WTC11 (cell line): ENCODE measurements at regions not wholly inside any gene's neighbourhood (a gene's known extent, or its start where the extent isn't known, plus 50 kb on each side); places are given as distances from the start of the nearest gene placed in this dataset.

Experiments
- ATAC-seq: fragments of 200-7000 bp; cut with Tn5 transposase; 2 replicates; pipeline ENCODE4 v1.10.0; 2021; ENCODE audit warnings: mild to moderate bottlenecking, moderate library complexity
- CTCF ChIA-PET: fragments of 300-600 bp; sonication (Branson Sonifier 250); formaldehyde crosslinking; loops from one replicate; lab custom pipeline; 2021; ENCODE audit warnings: antibody characterized with exemption; lab: Charles Lee
- POLR2A ChIA-PET: fragments of 350-600 bp; sonication (Branson Sonifier 250); formaldehyde crosslinking; loops from one replicate; lab custom pipeline; 2021; ENCODE audit warnings: antibody characterized with exemption; lab: Charles Lee
- DNase-seq: peaks from one replicate; pipeline ENCODE4 v3.0.0; 2021; ENCODE audit warnings: low spot score
- H3K27ac Mint-ChIP-seq: 2 replicates; pipeline ENCODE4 v1.8.0; 2021; ENCODE audit warnings: mixed read lengths
- H3K27me3 Mint-ChIP-seq: 2 replicates; pipeline ENCODE4 v1.8.0; 2021; ENCODE audit warnings: low read depth, mild to moderate bottlenecking, moderate library complexity, mixed read lengths
- H3K36me3 Mint-ChIP-seq: 2 replicates; pipeline ENCODE4 v1.8.0; 2021; ENCODE audit warnings: mixed read lengths
- H3K4me1 Mint-ChIP-seq: 2 replicates; pipeline ENCODE4 v1.8.0; 2022; ENCODE audit warnings: mixed read lengths
- H3K4me3 Mint-ChIP-seq: 2 replicates; pipeline ENCODE4 v1.8.0; 2021; ENCODE audit warnings: mild to moderate bottlenecking, moderate library complexity, mixed read lengths
- H3K9me3 Mint-ChIP-seq: 2 replicates; pipeline ENCODE4 v1.8.0; 2021; ENCODE audit warnings: mixed read lengths
- CREB1 ChIP-seq: sonication (generic); formaldehyde crosslinking; IDR thresholded peaks from 2 replicates; pipeline ENCODE4 v1.8.0; 2023; ENCODE audit warnings: mild to moderate bottlenecking, missing genetic modification reagents
- ERG ChIP-seq: fragments of 250-450 bp; sonication (Bioruptor Pico); IDR thresholded peaks from 2 replicates; pipeline ENCODE4 v1.8.0; 2021; ENCODE audit warnings: mild to moderate bottlenecking
- PREB ChIP-seq: sonication (generic); formaldehyde crosslinking; IDR thresholded peaks from 2 replicates; pipeline ENCODE4 v1.8.1; 2022; ENCODE audit warnings: mild to moderate bottlenecking, missing genetic modification reagents, moderate library complexity, borderline replicate concordance
- PRRX2 ChIP-seq: fragments of 250-450 bp; sonication (Bioruptor Pico); IDR thresholded peaks from 2 replicates; pipeline ENCODE4 v1.8.0; 2021; ENCODE audit warnings: mild to moderate bottlenecking
- SMAD4 ChIP-seq: sonication (generic); formaldehyde crosslinking; IDR thresholded peaks from 2 replicates; pipeline ENCODE4 v1.8.0; 2022; ENCODE audit warnings: mild to moderate bottlenecking, missing genetic modification reagents
- SOX15 ChIP-seq: fragments of 250-450 bp; sonication (Bioruptor Pico); IDR thresholded peaks from 2 replicates; pipeline ENCODE4 v1.9.0; 2021; ENCODE audit warnings: mild to moderate bottlenecking
- TP53 ChIP-seq: sonication (generic); formaldehyde crosslinking; IDR thresholded peaks from 2 replicates; pipeline ENCODE4 v1.8.1; 2023; ENCODE audit warnings: mild to moderate bottlenecking, missing genetic modification reagents
- ZNF671 ChIP-seq: fragments of 250-450 bp; sonication (Bioruptor Pico); IDR thresholded peaks from 2 replicates; pipeline ENCODE4 v1.8.0; 2021; ENCODE audit warnings: mild to moderate bottlenecking
- ZSCAN18 ChIP-seq: fragments of 250-450 bp; sonication (Bioruptor Pico); IDR thresholded peaks from 2 replicates; pipeline ENCODE4 v2.1.2; 2022; ENCODE audit warnings: mild to moderate bottlenecking, moderate library complexity
- TF ChIP-seq, protein P1 (sequence below): sonication (generic); formaldehyde crosslinking; IDR thresholded peaks from 2 replicates; pipeline ENCODE4 v1.8.0; 2022; ENCODE audit warnings: mild to moderate bottlenecking, missing genetic modification reagents
- TF ChIP-seq, protein P2 (sequence below): sonication (generic); formaldehyde crosslinking; IDR thresholded peaks from 2 replicates; pipeline ENCODE4 v1.8.1; 2023; ENCODE audit warnings: mild to moderate bottlenecking, moderate library complexity, missing genetic modification reagents
- TF ChIP-seq, protein P3 (sequence below): sonication (generic); formaldehyde crosslinking; conservative IDR thresholded peaks from 2 replicates; pipeline ENCODE4 v1.8.1; 2023; ENCODE audit warnings: mild to moderate bottlenecking, low read depth, missing genetic modification reagents, moderate library complexity
- TF ChIP-seq, protein P4 (sequence below): fragments of 250-450 bp; sonication (Bioruptor Pico); IDR thresholded peaks from 2 replicates; pipeline ENCODE4 v1.9.0; 2021; ENCODE audit warnings: mild to moderate bottlenecking, borderline replicate concordance

DNA sequence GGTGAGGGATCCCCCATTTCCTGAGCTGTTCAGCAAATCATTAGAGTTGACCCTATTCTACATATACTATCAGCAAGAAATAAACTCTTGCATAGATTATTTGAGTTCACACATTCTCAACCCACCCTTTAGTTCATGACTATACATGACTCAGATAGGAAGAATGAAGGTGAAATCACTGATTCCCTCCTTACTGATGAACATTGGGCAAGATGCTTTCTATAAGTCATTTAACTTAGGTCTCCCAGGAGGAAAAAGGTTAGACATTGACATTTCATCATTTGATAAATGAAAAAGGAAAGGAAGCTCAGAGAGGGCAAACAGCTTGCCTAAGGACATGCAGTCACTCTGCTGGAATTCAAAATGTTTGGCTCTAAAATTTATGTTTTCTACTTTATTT, 408.0 kb downstream of the TMEM182 start:
- H3K27ac Mint-ChIP-seq: no peak overlapping the region

More for the DNA sequence above, 408.0 kb downstream of the TMEM182 start:
- no peak for ATAC-seq
- TF ChIP-seq SMAD4 (no peak), PREB (CRISPR knock-in tag) (no peak), CREB1 (CRISPR knock-in tag) (no peak), TP53 (CRISPR knock-in tag) (no peak), ERG (CRISPR knock-in tag) (no peak), ZNF671 (no peak), PRRX2 (CRISPR knock-in tag) (no peak), ZSCAN18 (no peak), SOX15 (CRISPR knock-in tag) (no peak)
- TF ChIP-seq, protein P1, sequence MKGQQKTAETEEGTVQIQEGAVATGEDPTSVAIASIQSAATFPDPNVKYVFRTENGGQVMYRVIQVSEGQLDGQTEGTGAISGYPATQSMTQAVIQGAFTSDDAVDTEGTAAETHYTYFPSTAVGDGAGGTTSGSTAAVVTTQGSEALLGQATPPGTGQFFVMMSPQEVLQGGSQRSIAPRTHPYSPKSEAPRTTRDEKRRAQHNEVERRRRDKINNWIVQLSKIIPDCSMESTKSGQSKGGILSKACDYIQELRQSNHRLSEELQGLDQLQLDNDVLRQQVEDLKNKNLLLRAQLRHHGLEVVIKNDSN: no peak
- TF ChIP-seq, protein P2, sequence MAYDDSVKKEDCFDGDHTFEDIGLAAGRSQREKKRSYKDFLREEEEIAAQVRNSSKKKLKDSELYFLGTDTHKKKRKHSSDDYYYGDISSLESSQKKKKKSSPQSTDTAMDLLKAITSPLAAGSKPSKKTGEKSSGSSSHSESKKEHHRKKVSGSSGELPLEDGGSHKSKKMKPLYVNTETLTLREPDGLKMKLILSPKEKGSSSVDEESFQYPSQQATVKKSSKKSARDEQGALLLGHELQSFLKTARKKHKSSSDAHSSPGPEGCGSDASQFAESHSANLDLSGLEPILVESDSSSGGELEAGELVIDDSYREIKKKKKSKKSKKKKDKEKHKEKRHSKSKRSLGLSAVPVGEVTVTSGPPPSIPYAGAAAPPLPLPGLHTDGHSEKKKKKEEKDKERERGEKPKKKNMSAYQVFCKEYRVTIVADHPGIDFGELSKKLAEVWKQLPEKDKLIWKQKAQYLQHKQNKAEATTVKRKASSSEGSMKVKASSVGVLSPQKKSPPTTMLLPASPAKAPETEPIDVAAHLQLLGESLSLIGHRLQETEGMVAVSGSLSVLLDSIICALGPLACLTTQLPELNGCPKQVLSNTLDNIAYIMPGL (CRISPR knock-in tag): no peak
- TF ChIP-seq, protein P3, sequence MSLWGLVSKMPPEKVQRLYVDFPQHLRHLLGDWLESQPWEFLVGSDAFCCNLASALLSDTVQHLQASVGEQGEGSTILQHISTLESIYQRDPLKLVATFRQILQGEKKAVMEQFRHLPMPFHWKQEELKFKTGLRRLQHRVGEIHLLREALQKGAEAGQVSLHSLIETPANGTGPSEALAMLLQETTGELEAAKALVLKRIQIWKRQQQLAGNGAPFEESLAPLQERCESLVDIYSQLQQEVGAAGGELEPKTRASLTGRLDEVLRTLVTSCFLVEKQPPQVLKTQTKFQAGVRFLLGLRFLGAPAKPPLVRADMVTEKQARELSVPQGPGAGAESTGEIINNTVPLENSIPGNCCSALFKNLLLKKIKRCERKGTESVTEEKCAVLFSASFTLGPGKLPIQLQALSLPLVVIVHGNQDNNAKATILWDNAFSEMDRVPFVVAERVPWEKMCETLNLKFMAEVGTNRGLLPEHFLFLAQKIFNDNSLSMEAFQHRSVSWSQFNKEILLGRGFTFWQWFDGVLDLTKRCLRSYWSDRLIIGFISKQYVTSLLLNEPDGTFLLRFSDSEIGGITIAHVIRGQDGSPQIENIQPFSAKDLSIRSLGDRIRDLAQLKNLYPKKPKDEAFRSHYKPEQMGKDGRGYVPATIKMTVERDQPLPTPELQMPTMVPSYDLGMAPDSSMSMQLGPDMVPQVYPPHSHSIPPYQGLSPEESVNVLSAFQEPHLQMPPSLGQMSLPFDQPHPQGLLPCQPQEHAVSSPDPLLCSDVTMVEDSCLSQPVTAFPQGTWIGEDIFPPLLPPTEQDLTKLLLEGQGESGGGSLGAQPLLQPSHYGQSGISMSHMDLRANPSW: no peak
- TF ChIP-seq, protein P4, sequence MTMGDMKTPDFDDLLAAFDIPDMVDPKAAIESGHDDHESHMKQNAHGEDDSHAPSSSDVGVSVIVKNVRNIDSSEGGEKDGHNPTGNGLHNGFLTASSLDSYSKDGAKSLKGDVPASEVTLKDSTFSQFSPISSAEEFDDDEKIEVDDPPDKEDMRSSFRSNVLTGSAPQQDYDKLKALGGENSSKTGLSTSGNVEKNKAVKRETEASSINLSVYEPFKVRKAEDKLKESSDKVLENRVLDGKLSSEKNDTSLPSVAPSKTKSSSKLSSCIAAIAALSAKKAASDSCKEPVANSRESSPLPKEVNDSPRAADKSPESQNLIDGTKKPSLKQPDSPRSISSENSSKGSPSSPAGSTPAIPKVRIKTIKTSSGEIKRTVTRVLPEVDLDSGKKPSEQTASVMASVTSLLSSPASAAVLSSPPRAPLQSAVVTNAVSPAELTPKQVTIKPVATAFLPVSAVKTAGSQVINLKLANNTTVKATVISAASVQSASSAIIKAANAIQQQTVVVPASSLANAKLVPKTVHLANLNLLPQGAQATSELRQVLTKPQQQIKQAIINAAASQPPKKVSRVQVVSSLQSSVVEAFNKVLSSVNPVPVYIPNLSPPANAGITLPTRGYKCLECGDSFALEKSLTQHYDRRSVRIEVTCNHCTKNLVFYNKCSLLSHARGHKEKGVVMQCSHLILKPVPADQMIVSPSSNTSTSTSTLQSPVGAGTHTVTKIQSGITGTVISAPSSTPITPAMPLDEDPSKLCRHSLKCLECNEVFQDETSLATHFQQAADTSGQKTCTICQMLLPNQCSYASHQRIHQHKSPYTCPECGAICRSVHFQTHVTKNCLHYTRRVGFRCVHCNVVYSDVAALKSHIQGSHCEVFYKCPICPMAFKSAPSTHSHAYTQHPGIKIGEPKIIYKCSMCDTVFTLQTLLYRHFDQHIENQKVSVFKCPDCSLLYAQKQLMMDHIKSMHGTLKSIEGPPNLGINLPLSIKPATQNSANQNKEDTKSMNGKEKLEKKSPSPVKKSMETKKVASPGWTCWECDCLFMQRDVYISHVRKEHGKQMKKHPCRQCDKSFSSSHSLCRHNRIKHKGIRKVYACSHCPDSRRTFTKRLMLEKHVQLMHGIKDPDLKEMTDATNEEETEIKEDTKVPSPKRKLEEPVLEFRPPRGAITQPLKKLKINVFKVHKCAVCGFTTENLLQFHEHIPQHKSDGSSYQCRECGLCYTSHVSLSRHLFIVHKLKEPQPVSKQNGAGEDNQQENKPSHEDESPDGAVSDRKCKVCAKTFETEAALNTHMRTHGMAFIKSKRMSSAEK (CRISPR knock-in tag): no peak
- Mint-ChIP-seq H3K4me3 (no peak overlapping the region), H3K4me1 (peaks cover 21% of the 10 kb centered on the region), H3K27me3 (no peaks in the 10 kb centered on the region), H3K9me3 (peaks cover 11% of the 10 kb centered on the region), H3K36me3 (no peaks in the 10 kb centered on the region)
- POLR2A ChIA-PET: no interaction called here
- CTCF ChIA-PET: interaction anchor here (0.5 kb wide), 1 partner anchor 12 kb away, joined by 3 read pairs; no protein-coding TSS in a partner anchor
- DNase-seq: no peak
